ENCODE measurements at regions not wholly inside any gene's neighbourhood (a gene's known extent, or its start where the extent isn't known, plus 50 kb on each side); places are given as distances from the start of the nearest gene placed in this dataset.

- POLR2A ChIA-PET, result no interaction called here
- DNase-seq (ENCODE audit: extremely low spot score), result no peak
- CTCF ChIA-PET, result interaction anchor here (1.3 to 1.4 kb wide), 3 partner anchors 11 to 433 kb away, joined by 3 to 5 read pairs (median 4); no protein-coding TSS in a partner anchor
- TF ChIP-seq, protein P1, sequence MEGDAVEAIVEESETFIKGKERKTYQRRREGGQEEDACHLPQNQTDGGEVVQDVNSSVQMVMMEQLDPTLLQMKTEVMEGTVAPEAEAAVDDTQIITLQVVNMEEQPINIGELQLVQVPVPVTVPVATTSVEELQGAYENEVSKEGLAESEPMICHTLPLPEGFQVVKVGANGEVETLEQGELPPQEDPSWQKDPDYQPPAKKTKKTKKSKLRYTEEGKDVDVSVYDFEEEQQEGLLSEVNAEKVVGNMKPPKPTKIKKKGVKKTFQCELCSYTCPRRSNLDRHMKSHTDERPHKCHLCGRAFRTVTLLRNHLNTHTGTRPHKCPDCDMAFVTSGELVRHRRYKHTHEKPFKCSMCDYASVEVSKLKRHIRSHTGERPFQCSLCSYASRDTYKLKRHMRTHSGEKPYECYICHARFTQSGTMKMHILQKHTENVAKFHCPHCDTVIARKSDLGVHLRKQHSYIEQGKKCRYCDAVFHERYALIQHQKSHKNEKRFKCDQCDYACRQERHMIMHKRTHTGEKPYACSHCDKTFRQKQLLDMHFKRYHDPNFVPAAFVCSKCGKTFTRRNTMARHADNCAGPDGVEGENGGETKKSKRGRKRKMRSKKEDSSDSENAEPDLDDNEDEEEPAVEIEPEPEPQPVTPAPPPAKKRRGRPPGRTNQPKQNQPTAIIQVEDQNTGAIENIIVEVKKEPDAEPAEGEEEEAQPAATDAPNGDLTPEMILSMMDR (IDR thresholded peaks at IDR 0.05; ENCODE audit: control extremely low read depth, extremely low read depth, low read depth, missing control alignments), result no peak
Observed at GRCh38 chr7:155360495-155361345, 63.0 kb downstream of the INSIG1 start.

DNA sequence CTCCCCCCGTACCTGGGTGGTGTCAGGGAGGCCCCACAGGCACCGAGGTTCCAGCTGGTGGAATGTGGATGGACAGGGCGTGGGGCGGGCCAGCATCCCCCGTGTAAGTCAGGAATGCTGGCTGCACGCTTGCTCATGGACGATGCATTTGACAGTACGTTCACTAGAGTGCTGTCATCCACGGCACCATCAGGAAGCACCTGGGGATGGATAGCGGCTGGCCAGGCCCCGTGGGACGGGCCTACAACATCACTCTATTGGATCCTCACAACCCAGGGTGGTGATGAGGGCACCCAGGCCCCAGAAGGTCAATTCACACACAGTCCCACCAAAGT is 63.6 kb downstream of the INSIG1 start:
- ChIA-PET CTCF (interaction anchor here (1.3 to 1.4 kb wide), 2 partner anchors 11 to 17 kb away, joined by 4 to 5 read pairs; no protein-coding TSS in a partner anchor), POLR2A (no interaction called here)
- TF ChIP-seq, protein P1 (IDR thresholded peaks at IDR 0.05; ENCODE audit: control extremely low read depth, extremely low read depth, low read depth, missing control alignments), result no peak
- DNase-seq (ENCODE audit: extremely low spot score), result no peak

GRCh38 chr7:155361947-155362346 is 64.3 kb downstream of the INSIG1 start:
- no peak for DNase-seq (ENCODE audit: extremely low spot score)
- CTCF ChIA-PET, result interaction anchor here (0.8 to 1.4 kb wide), 3 partner anchors 17 to 172 kb away, joined by 3 to 5 read pairs (median 4); no protein-coding TSS in a partner anchor
- POLR2A ChIA-PET, result no interaction called here
- TF ChIP-seq, protein P1 (IDR thresholded peaks at IDR 0.05; ENCODE audit: control extremely low read depth, extremely low read depth, low read depth, missing control alignments), result no peak

- CTCF ChIA-PET, result interaction anchor here (0.8 to 1.4 kb wide), 4 partner anchors 10 to 173 kb away, joined by 3 to 5 read pairs (median 4); no protein-coding TSS in a partner anchor
- no peak for DNase-seq (ENCODE audit: extremely low spot score)
- TF ChIP-seq, protein P1 (IDR thresholded peaks at IDR 0.05; ENCODE audit: control extremely low read depth, extremely low read depth, low read depth, missing control alignments), result no peak
- POLR2A ChIA-PET, result no interaction called here
Observed at GRCh38 chr7:155362380-155363145, 64.9 kb downstream of the INSIG1 start.

DNA sequence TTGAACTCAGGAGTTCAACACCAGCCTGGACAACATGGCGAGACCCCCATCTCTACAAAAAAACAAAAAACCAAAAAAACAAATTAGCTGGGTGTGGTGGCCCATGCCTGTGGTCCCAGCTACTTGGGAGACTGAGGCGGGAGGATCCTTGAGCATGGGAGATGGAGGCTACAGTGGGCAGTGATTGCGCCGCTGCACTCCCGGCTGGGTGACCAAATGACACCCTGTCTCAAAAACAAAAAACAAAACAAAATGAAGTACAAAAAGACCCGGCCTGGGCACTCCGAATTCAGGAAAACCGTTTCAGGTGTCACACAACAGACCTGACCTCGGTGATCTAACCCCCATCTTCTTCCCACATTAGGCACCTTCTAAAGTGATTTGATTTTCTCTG is 65.5 kb downstream of the INSIG1 start:
- ChIA-PET POLR2A (no interaction called here), CTCF (interaction anchor here (1.3 kb wide), 1 partner anchor 9 kb away, joined by 3 read pairs; no protein-coding TSS in a partner anchor)
- TF ChIP-seq, protein P1 (IDR thresholded peaks at IDR 0.05; ENCODE audit: control extremely low read depth, extremely low read depth, low read depth, missing control alignments), result no peak
- DNase-seq (ENCODE audit: extremely low spot score), result no peak

GRCh38 chr7:155363852-155364600 is 66.3 kb downstream of the INSIG1 start:
- POLR2A ChIA-PET, result no interaction called here
- CTCF ChIA-PET, result interaction anchor here (1.3 to 2.5 kb wide), 5 partner anchors 8 to 437 kb away, joined by 3 to 15 read pairs (median 7); no protein-coding TSS in a partner anchor
- TF ChIP-seq, protein P1 (IDR thresholded peaks at IDR 0.05; ENCODE audit: control extremely low read depth, extremely low read depth, low read depth, missing control alignments), result peak; percentile 14
- DNase-seq (ENCODE audit: extremely low spot score), result no peak

Data from GM10248 (cell line).